CD4-positive, alpha-beta T cell treated with Interferon alpha-2 for 1 hour (primary cell): ENCODE measurements at regions not wholly inside any gene's neighbourhood (a gene's known extent, or its start where the extent isn't known, plus 50 kb on each side); places are given as distances from the start of the nearest gene placed in this dataset.
A peak's percentile ranks its signal among the peaks of the same experiment; 100 is the strongest.

Experiments used
- DNase-seq, 2 donors: peaks; one replicate each; pipeline ENCODE4 v3.0.0-alpha.2; 2020 to 2022

- no peak for DNase-seq
These were observed 50.4 kb upstream of the NEO1 start for GRCh38 chr15:73001840-73002239.

GRCh38 chr15:73000293-73000692 lies 52.0 kb upstream of the NEO1 start:
- DNase-seq: no peak

GRCh38 chr15:72999586-72999985 lies 52.7 kb upstream of the NEO1 start:
- DNase-seq: no peak

- DNase-seq: no peak
These were observed 53.4 kb upstream of the NEO1 start for GRCh38 chr15:72998681-72999466.

GRCh38 chr15:72998226-72998625 lies 54.0 kb upstream of the NEO1 start:
- DNase-seq: no peak

- DNase-seq: no peak
These were observed 56.4 kb upstream of the NEO1 start for GRCh38 chr15:72995849-72996248.

- DNase-seq: no peak
These were observed 57.6 kb upstream of the NEO1 start for GRCh38 chr15:72994534-72995177.

- no peak for DNase-seq
These were observed 59.4 kb upstream of the NEO1 start for GRCh38 chr15:72992841-72993252.

GRCh38 chr15:72991026-72991425 lies 61.2 kb upstream of the NEO1 start:
- DNase-seq: no peak

- no peak for DNase-seq
These were observed 68.3 kb upstream of the NEO1 start for GRCh38 chr15:72983801-72984545.

- no peak for DNase-seq
These were observed 69.5 kb upstream of the NEO1 start for GRCh38 chr15:72982714-72983113.

- DNase-seq: no peak
These were observed 71.6 kb upstream of the NEO1 start for GRCh38 chr15:72980661-72981060.

- DNase-seq: no peak
These were observed 72.5 kb upstream of the NEO1 start for GRCh38 chr15:72979791-72980190.

- DNase-seq: no peak
These were observed 73.0 kb upstream of the NEO1 start for GRCh38 chr15:72979308-72979707.

GRCh38 chr15:72978223-72978622 lies 74.0 kb upstream of the NEO1 start:
- DNase-seq: no peak

GRCh38 chr15:72972362-72972761 lies 79.9 kb upstream of the NEO1 start:
- no peak for DNase-seq

- no peak for DNase-seq
These were observed 80.5 kb upstream of the NEO1 start for GRCh38 chr15:72971766-72972165.

GRCh38 chr15:72970933-72971760 lies 81.1 kb upstream of the NEO1 start:
- DNase-seq: no peak

GRCh38 chr15:72968531-72968922 lies 83.7 kb upstream of the NEO1 start:
- no peak for DNase-seq

- DNase-seq: no peak
These were observed 84.3 kb upstream of the NEO1 start for GRCh38 chr15:72967811-72968530.

GRCh38 chr15:72967397-72967796 lies 84.9 kb upstream of the NEO1 start:
- DNase-seq: peak; percentile 7 to 15

- no peak for DNase-seq
These were observed 85.6 kb upstream of the NEO1 start for GRCh38 chr15:72966641-72967040.
